GM23338 (cell line): ENCODE measurements at regions not wholly inside any gene's neighbourhood (a gene's known extent, or its start where the extent isn't known, plus 50 kb on each side); places are given as distances from the start of the nearest gene placed in this dataset.

ENCODE experiments used
- ATAC-seq: fragments of 200-7000 bp; cut with Tn5 transposase; 3 replicates; pipeline ENCODE4 v1.9.1; 2020
- DNase-seq: peaks from one replicate; pipeline ENCODE4 v3.0.0-alpha.2; 2015; ENCODE audit warnings: low spot score
- H2AFZ ChIP-seq: fragments of 200-600 bp; sonication (generic); 2 replicates; pipeline ENCODE4 v1.8.0; 2016; ENCODE audit warnings: antibody characterized with exemption, mild to moderate bottlenecking, moderate library complexity
- H3F3A ChIP-seq: fragments of 200-600 bp; sonication (generic); replicated peaks from 2 replicates; pipeline ENCODE4 v1.8.0; 2017; ENCODE audit warnings: antibody characterized with exemption, mixed run types, low read depth
- H3K27ac ChIP-seq: fragments of 200-600 bp; sonication (generic); 2 replicates; pipeline ENCODE4 v1.6.1; 2016; ENCODE audit warnings: low read depth
- H3K27me3 ChIP-seq: fragments of 200-600 bp; sonication (generic); 2 replicates; pipeline ENCODE4 v1.8.0; 2016; ENCODE audit warnings: mild to moderate bottlenecking, mixed run types, moderate library complexity; ENCODE audit not compliant: insufficient read depth
- H3K36me3 ChIP-seq: fragments of 200-600 bp; sonication (generic); 2 replicates; pipeline ENCODE4 v1.8.0; 2016; ENCODE audit warnings: mild to moderate bottlenecking; ENCODE audit not compliant: insufficient read depth
- H3K4me1 ChIP-seq: fragments of 200-600 bp; sonication (generic); 2 replicates; pipeline ENCODE4 v1.8.0; 2016; ENCODE audit warnings: mild to moderate bottlenecking, moderate library complexity; ENCODE audit not compliant: insufficient read depth
- H3K4me2 ChIP-seq: fragments of 200-600 bp; sonication (generic); 2 replicates; pipeline ENCODE4 v1.7.1; 2017; ENCODE audit warnings: mixed run types
- H3K4me3 ChIP-seq: fragments of 200-600 bp; sonication (generic); 2 replicates; pipeline ENCODE4 v1.6.1; 2016; ENCODE audit warnings: mixed run types
- H3K79me2 ChIP-seq: fragments of 200-600 bp; sonication (generic); replicated peaks from 2 replicates; pipeline ENCODE4 v1.8.0; 2017; ENCODE audit warnings: mild to moderate bottlenecking; ENCODE audit not compliant: insufficient read depth
- H3K9me2 ChIP-seq: fragments of 200-600 bp; sonication (generic); 2 replicates; pipeline ENCODE4 v1.8.0; 2017; ENCODE audit not compliant: insufficient read depth
- H4K20me1 ChIP-seq: fragments of 200-600 bp; sonication (generic); replicated peaks from 2 replicates; pipeline ENCODE4 v1.8.0; 2017; ENCODE audit warnings: mild to moderate bottlenecking; ENCODE audit not compliant: insufficient read depth
- H3K27ac Mint-ChIP-seq: 2 replicates; pipeline ENCODE4 v1.8.0; 2020; ENCODE audit warnings: inconsistent platforms, mild to moderate bottlenecking, moderate library complexity, mixed read lengths
- H3K27me3 Mint-ChIP-seq: 3 replicates; pipeline ENCODE4 v1.8.0; 2022; ENCODE audit warnings: low read depth, mild to moderate bottlenecking, moderate library complexity, mixed read lengths, inconsistent platforms; ENCODE audit not compliant: insufficient read depth, poor library complexity
- H3K36me3 Mint-ChIP-seq: 3 replicates; pipeline ENCODE4 v1.8.0; 2021; ENCODE audit warnings: low read depth, mild to moderate bottlenecking, inconsistent platforms, moderate library complexity, mixed read lengths
- H3K4me1 Mint-ChIP-seq: 3 replicates; pipeline ENCODE4 v1.8.0; 2020; ENCODE audit warnings: mild to moderate bottlenecking, inconsistent platforms, mixed read lengths
- H3K4me3 Mint-ChIP-seq: 3 replicates; pipeline ENCODE4 v1.8.0; 2021; ENCODE audit warnings: moderate library complexity, mild to moderate bottlenecking, inconsistent platforms, mixed read lengths
- H3K9me3 Mint-ChIP-seq: 3 replicates; pipeline ENCODE4 v1.8.0; 2020; ENCODE audit warnings: moderate library complexity, mild to moderate bottlenecking, inconsistent platforms, mixed read lengths
- CREB1 ChIP-seq: fragments of 250-450 bp; sonication (Bioruptor Pico); IDR thresholded peaks from 2 replicates; pipeline ENCODE4 v1.5.0; 2020; ENCODE audit warnings: low read depth, mild to moderate bottlenecking, moderate library complexity
- EZH2 ChIP-seq: fragments of 200-600 bp; sonication (generic); IDR thresholded peaks from one replicate; pipeline ENCODE4 v1.8.0; 2017; ENCODE audit warnings: antibody characterized with exemption, mild to moderate bottlenecking, low read depth; ENCODE audit not compliant: unreplicated experiment
- EZH2phosphoT487 ChIP-seq: fragments of 200-600 bp; sonication (generic); IDR thresholded peaks from one replicate; pipeline ENCODE4 v1.8.1; 2018; ENCODE audit warnings: antibody characterized with exemption; ENCODE audit not compliant: unreplicated experiment
- JUNB ChIP-seq: IDR thresholded peaks from one replicate; pipeline ENCODE4 v1.6.1; 2016; ENCODE audit warnings: antibody characterized with exemption; ENCODE audit not compliant: unreplicated experiment
- NANOG ChIP-seq: IDR thresholded peaks from 2 replicates; pipeline ENCODE4 v1.6.1; 2016; ENCODE audit warnings: antibody characterized with exemption, borderline replicate concordance
- POLR2AphosphoS5 ChIP-seq: IDR thresholded peaks from 2 replicates; pipeline ENCODE4 v1.6.1; 2016; ENCODE audit warnings: antibody characterized with exemption, low read depth
- STAT1 ChIP-seq: IDR thresholded peaks from one replicate; pipeline ENCODE4 v1.6.1; 2016; ENCODE audit warnings: antibody characterized with exemption; ENCODE audit not compliant: unreplicated experiment
- ZNF114 ChIP-seq: fragments of 250-450 bp; sonication (Bioruptor Pico); IDR thresholded peaks from 2 replicates; pipeline ENCODE4 v1.5.0; 2020; ENCODE audit warnings: mild to moderate bottlenecking, moderate library complexity
- ZNF331 ChIP-seq: fragments of 250-450 bp; sonication (Bioruptor Pico); IDR thresholded peaks from 2 replicates; pipeline ENCODE4 v1.5.0; 2020; ENCODE audit warnings: low read depth, mild to moderate bottlenecking, moderate library complexity
- TF ChIP-seq, protein P1 (sequence below), 2 experiments: fragments of 200-600 bp in 1 of 2; sonication (generic) in 1 of 2; conservative IDR thresholded peaks; 2 replicates each; pipeline versions ENCODE4 v1.5.1 to v1.6.1; 2016 to 2017; ENCODE audit warnings: antibody characterized with exemption in 2 of 2, low read depth in 2 of 2, mild to moderate bottlenecking in 2 of 2, moderate library complexity in 1 of 2
- TF ChIP-seq, protein P2 (sequence below): IDR thresholded peaks from one replicate; pipeline ENCODE4 v1.6.1; 2018; ENCODE audit warnings: antibody characterized with exemption; ENCODE audit not compliant: unreplicated experiment
- TF ChIP-seq, protein P3 (sequence below): fragments of 250-450 bp; sonication (Bioruptor Pico); IDR thresholded peaks from 2 replicates; pipeline ENCODE4 v1.5.0; 2020; ENCODE audit warnings: mild to moderate bottlenecking, moderate library complexity
- TF ChIP-seq, protein P4 (sequence below): IDR thresholded peaks from 2 replicates; pipeline ENCODE4 v1.6.1; 2016; ENCODE audit warnings: antibody characterized with exemption

GRCh38 chr2:21892140-21892539 is 768.4 kb downstream of the TDRD15 start:
- no peak overlapping the region for H3K27ac ChIP-seq
- no peak for DNase-seq
- H3F3A ChIP-seq, result no peaks in the 10 kb centered on the region
- Mint-ChIP-seq H3K36me3 (no peaks in the 10 kb centered on the region), H3K9me3 (no peaks in the 10 kb centered on the region), H3K4me3 (no peak overlapping the region), H3K27me3 (peaks cover 3% of the 10 kb centered on the region), H3K27ac (no peak overlapping the region), H3K4me1 (no peaks in the 10 kb centered on the region)
- H3K4me3 ChIP-seq, result no peak overlapping the region
- H3K36me3 ChIP-seq, result no peaks in the 10 kb centered on the region
- no peak for ATAC-seq
- no peak overlapping the region for H3K4me2 ChIP-seq
- H3K79me2 ChIP-seq, result no peaks in the 10 kb centered on the region
- no peaks in the 10 kb centered on the region for H3K4me1 ChIP-seq
- no peaks in the 10 kb centered on the region for H3K27me3 ChIP-seq
- no peak overlapping the region for H2AFZ ChIP-seq
- no peaks in the 10 kb centered on the region for H4K20me1 ChIP-seq
- no peaks in the 10 kb centered on the region for H3K9me2 ChIP-seq
- TF ChIP-seq EZH2phosphoT487 (no peak), STAT1 (no peak), ZNF114 (no peak), CREB1 (CRISPR knock-in tag) (no peak), NANOG (no peak), EZH2 (no peak), POLR2AphosphoS5 (no peak), JUNB (no peak), ZNF331 (CRISPR knock-in tag) (no peak)
- TF ChIP-seq, protein P1, sequence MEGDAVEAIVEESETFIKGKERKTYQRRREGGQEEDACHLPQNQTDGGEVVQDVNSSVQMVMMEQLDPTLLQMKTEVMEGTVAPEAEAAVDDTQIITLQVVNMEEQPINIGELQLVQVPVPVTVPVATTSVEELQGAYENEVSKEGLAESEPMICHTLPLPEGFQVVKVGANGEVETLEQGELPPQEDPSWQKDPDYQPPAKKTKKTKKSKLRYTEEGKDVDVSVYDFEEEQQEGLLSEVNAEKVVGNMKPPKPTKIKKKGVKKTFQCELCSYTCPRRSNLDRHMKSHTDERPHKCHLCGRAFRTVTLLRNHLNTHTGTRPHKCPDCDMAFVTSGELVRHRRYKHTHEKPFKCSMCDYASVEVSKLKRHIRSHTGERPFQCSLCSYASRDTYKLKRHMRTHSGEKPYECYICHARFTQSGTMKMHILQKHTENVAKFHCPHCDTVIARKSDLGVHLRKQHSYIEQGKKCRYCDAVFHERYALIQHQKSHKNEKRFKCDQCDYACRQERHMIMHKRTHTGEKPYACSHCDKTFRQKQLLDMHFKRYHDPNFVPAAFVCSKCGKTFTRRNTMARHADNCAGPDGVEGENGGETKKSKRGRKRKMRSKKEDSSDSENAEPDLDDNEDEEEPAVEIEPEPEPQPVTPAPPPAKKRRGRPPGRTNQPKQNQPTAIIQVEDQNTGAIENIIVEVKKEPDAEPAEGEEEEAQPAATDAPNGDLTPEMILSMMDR (conservative IDR thresholded peaks at IDR 0.05; ENCODE audit: low read depth in 2 of 2), result no peak
- TF ChIP-seq, protein P2, sequence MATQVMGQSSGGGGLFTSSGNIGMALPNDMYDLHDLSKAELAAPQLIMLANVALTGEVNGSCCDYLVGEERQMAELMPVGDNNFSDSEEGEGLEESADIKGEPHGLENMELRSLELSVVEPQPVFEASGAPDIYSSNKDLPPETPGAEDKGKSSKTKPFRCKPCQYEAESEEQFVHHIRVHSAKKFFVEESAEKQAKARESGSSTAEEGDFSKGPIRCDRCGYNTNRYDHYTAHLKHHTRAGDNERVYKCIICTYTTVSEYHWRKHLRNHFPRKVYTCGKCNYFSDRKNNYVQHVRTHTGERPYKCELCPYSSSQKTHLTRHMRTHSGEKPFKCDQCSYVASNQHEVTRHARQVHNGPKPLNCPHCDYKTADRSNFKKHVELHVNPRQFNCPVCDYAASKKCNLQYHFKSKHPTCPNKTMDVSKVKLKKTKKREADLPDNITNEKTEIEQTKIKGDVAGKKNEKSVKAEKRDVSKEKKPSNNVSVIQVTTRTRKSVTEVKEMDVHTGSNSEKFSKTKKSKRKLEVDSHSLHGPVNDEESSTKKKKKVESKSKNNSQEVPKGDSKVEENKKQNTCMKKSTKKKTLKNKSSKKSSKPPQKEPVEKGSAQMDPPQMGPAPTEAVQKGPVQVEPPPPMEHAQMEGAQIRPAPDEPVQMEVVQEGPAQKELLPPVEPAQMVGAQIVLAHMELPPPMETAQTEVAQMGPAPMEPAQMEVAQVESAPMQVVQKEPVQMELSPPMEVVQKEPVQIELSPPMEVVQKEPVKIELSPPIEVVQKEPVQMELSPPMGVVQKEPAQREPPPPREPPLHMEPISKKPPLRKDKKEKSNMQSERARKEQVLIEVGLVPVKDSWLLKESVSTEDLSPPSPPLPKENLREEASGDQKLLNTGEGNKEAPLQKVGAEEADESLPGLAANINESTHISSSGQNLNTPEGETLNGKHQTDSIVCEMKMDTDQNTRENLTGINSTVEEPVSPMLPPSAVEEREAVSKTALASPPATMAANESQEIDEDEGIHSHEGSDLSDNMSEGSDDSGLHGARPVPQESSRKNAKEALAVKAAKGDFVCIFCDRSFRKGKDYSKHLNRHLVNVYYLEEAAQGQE, result no peak
- TF ChIP-seq, protein P3, sequence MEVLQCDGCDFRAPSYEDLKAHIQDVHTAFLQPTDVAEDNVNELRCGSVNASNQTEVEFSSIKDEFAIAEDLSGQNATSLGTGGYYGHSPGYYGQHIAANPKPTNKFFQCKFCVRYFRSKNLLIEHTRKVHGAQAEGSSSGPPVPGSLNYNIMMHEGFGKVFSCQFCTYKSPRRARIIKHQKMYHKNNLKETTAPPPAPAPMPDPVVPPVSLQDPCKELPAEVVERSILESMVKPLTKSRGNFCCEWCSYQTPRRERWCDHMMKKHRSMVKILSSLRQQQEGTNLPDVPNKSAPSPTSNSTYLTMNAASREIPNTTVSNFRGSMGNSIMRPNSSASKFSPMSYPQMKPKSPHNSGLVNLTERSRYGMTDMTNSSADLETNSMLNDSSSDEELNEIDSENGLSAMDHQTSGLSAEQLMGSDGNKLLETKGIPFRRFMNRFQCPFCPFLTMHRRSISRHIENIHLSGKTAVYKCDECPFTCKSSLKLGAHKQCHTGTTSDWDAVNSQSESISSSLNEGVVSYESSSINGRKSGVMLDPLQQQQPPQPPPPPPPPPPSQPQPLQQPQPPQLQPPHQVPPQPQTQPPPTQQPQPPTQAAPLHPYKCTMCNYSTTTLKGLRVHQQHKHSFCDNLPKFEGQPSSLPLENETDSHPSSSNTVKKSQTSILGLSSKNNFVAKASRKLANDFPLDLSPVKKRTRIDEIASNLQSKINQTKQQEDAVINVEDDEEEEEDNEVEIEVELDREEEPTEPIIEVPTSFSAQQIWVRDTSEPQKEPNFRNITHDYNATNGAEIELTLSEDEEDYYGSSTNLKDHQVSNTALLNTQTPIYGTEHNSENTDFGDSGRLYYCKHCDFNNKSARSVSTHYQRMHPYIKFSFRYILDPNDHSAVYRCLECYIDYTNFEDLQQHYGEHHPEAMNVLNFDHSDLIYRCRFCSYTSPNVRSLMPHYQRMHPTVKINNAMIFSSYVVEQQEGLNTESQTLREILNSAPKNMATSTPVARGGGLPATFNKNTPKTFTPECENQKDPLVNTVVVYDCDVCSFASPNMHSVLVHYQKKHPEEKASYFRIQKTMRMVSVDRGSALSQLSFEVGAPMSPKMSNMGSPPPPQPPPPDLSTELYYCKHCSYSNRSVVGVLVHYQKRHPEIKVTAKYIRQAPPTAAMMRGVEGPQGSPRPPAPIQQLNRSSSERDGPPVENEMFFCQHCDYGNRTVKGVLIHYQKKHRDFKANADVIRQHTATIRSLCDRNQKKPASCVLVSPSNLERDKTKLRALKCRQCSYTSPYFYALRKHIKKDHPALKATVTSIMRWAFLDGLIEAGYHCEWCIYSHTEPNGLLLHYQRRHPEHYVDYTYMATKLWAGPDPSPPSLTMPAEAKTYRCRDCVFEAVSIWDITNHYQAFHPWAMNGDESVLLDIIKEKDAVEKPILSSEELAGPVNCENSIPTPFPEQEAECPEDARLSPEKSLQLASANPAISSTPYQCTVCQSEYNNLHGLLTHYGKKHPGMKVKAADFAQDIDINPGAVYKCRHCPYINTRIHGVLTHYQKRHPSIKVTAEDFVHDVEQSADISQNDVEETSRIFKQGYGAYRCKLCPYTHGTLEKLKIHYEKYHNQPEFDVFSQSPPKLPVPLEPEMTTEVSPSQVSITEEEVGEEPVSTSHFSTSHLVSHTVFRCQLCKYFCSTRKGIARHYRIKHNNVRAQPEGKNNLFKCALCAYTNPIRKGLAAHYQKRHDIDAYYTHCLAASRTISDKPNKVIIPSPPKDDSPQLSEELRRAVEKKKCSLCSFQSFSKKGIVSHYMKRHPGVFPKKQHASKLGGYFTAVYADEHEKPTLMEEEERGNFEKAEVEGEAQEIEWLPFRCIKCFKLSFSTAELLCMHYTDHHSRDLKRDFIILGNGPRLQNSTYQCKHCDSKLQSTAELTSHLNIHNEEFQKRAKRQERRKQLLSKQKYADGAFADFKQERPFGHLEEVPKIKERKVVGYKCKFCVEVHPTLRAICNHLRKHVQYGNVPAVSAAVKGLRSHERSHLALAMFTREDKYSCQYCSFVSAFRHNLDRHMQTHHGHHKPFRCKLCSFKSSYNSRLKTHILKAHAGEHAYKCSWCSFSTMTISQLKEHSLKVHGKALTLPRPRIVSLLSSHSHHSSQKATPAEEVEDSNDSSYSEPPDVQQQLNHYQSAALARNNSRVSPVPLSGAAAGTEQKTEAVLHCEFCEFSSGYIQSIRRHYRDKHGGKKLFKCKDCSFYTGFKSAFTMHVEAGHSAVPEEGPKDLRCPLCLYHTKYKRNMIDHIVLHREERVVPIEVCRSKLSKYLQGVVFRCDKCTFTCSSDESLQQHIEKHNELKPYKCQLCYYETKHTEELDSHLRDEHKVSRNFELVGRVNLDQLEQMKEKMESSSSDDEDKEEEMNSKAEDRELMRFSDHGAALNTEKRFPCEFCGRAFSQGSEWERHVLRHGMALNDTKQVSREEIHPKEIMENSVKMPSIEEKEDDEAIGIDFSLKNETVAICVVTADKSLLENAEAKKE (CRISPR knock-in tag), result no peak
- TF ChIP-seq, protein P4, sequence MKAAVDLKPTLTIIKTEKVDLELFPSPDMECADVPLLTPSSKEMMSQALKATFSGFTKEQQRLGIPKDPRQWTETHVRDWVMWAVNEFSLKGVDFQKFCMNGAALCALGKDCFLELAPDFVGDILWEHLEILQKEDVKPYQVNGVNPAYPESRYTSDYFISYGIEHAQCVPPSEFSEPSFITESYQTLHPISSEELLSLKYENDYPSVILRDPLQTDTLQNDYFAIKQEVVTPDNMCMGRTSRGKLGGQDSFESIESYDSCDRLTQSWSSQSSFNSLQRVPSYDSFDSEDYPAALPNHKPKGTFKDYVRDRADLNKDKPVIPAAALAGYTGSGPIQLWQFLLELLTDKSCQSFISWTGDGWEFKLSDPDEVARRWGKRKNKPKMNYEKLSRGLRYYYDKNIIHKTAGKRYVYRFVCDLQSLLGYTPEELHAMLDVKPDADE, result no peak
